K562 (cell line): ENCODE measurements at regions not wholly inside any gene's neighbourhood (a gene's known extent, or its start where the extent isn't known, plus 50 kb on each side); places are given as distances from the start of the nearest gene placed in this dataset.

Experiments
- ATAC-seq: fragments of 200-7000 bp; cut with Tn5 transposase; 3 replicates; pipeline ENCODE4 v1.9.1; 2020; ENCODE audit warnings: moderate library complexity
- BruUV-seq: library from RNA; stranded (reverse); fragments of 400-500 nt; replicated peaks from 2 replicates; lab custom pipeline; 2021; lab: Mats Ljungman, UMichigan
- CTCF ChIA-PET: fragments of 300-600 bp; formaldehyde crosslinking; extraction: SDS; loops from one replicate; lab custom pipeline; 2021; ENCODE audit warnings: low intra/inter-chr PET ratio; lab: Yijun Ruan, JAX
- POLR2A ChIA-PET: fragments of 300-600, 350-650 bp; sonication (Branson Sonifier 250); formaldehyde crosslinking; extraction: SDS; loops from one replicate; lab custom pipeline; 2021; ENCODE audit warnings: antibody characterized with exemption, inconsistent platforms; lab: Yijun Ruan, JAX
- DNase-seq, 4 experiments: peaks; one replicate each; pipeline versions ENCODE4 v3.0.0 to v3.0.0-alpha.2; 2011 to 2018; ENCODE audit warnings: low spot score in 3 of 4, mixed read lengths in 3 of 4; ENCODE audit errors: extremely low read depth in 1 of 4
- FAIRE-seq: peaks from 2 replicates; lab custom pipeline; 2011; peaks lifted over from hg19 to GRCh38; lab: Jason Lieb, UNC
- H2AFZ ChIP-seq: 2 replicates; pipeline ENCODE4 v1.6.0; 2011; ENCODE audit warnings: low read depth, low read length, control low read depth, inconsistent platforms
- H3K27ac ChIP-seq: fragments of 200-600 bp; 3 replicates; pipeline ENCODE4 v1.8.0; 2011; ENCODE audit warnings: low read depth, mild to moderate bottlenecking, control low read depth, inconsistent platforms, low read length, moderate library complexity, mixed read lengths; ENCODE audit errors: extremely low read depth
- H3K27me3 ChIP-seq, 2 experiments: fragments of 300-600 bp in 1 of 2; 2 replicates in 1 of 2; 3 replicates in 1 of 2; pipeline versions ENCODE4 v1.6.0 to v1.8.0; 2011; ENCODE audit warnings: inconsistent platforms in 2 of 2, low read length in 2 of 2, mild to moderate bottlenecking in 1 of 2, mixed read lengths in 1 of 2, moderate library complexity in 1 of 2; ENCODE audit not compliant: control insufficient read depth in 2 of 2, insufficient read depth in 2 of 2
- H3K36me3 ChIP-seq: fragments of 300-600 bp; 3 replicates; pipeline ENCODE4 v1.8.0; 2011; ENCODE audit warnings: mild to moderate bottlenecking, low read length, inconsistent platforms; ENCODE audit not compliant: control insufficient read depth, insufficient read depth
- H3K4me1 ChIP-seq, 2 experiments: fragments of 200-600 bp in 1 of 2; replicated peaks in 1 of 2; 2 replicates in 1 of 2; 3 replicates in 1 of 2; pipeline versions ENCODE4 v1.5.1 to v1.8.0; 2011; ENCODE audit warnings: inconsistent platforms in 2 of 2, low read length in 2 of 2, mild to moderate bottlenecking in 1 of 2, mixed read lengths in 1 of 2, moderate library complexity in 1 of 2; ENCODE audit not compliant: control insufficient read depth in 2 of 2, insufficient read depth in 2 of 2
- H3K4me2 ChIP-seq: 2 replicates; pipeline ENCODE4 v1.6.1; 2011; ENCODE audit warnings: low read length, control low read depth, inconsistent platforms, mixed read lengths; ENCODE audit not compliant: insufficient read depth
- H3K4me3 ChIP-seq: fragments of 200-600 bp; sonication (generic), shearing (Covaris generic); 2 replicates; pipeline ENCODE4 v1.5.1; 2016; ENCODE audit warnings: control low read depth, inconsistent platforms
- H3K79me2 ChIP-seq: fragments of 200-600 bp; 3 replicates; pipeline ENCODE4 v1.8.0; 2011; ENCODE audit warnings: low read length, inconsistent platforms; ENCODE audit not compliant: control insufficient read depth, insufficient read depth
- H3K9ac ChIP-seq, 2 experiments: 2 replicates each; pipeline versions ENCODE4 v1.6.0 to v1.6.1; 2011; ENCODE audit warnings: low read depth in 2 of 2, low read length in 2 of 2, control low read depth in 1 of 2, inconsistent platforms in 1 of 2, mild to moderate bottlenecking in 1 of 2, mixed read lengths in 1 of 2; ENCODE audit not compliant: insufficient read depth in 1 of 2
- H3K9me1 ChIP-seq: one replicate; pipeline ENCODE4 v1.6.0; 2011; ENCODE audit warnings: inconsistent platforms, mild to moderate bottlenecking, low read length, moderate library complexity; ENCODE audit not compliant: control insufficient read depth, insufficient read depth
- H3K9me3 ChIP-seq: replicated peaks from 2 replicates; pipeline ENCODE4 v1.5.1; 2011; ENCODE audit warnings: low read depth, low read length, inconsistent platforms; ENCODE audit not compliant: control insufficient read depth, insufficient read depth
- H4K20me1 ChIP-seq: replicated peaks from 2 replicates; pipeline ENCODE4 v1.6.1; 2011; ENCODE audit warnings: low read length, inconsistent platforms, mixed read lengths; ENCODE audit not compliant: control insufficient read depth, insufficient read depth
- CCAR2 ChIP-seq: fragments of 200-400 bp; formaldehyde crosslinking; IDR thresholded peaks from 2 replicates; pipeline ENCODE4 v1.6.1; 2017; ENCODE audit warnings: mild to moderate bottlenecking, low read depth, low read length
- NCOA1 ChIP-seq: fragments of 450-650 bp; IDR thresholded peaks from 2 replicates; pipeline ENCODE4 v1.6.1; 2016; ENCODE audit warnings: low read depth
- RBFOX2 ChIP-seq: fragments of 200-400 bp; formaldehyde crosslinking; IDR thresholded peaks from 2 replicates; pipeline ENCODE4 v1.6.1; 2017; ENCODE audit warnings: low read depth, mild to moderate bottlenecking, low read length, moderate library complexity
- VEZF1 ChIP-seq: fragments of 200-800 bp; sonication (Bioruptor generic); IDR thresholded peaks from 2 replicates; pipeline ENCODE4 v1.6.1; 2017; ENCODE audit warnings: missing genetic modification characterization, missing compliant biosample characterization
- ZSCAN29 ChIP-seq: fragments of 450-650 bp; IDR thresholded peaks from 2 replicates; pipeline ENCODE4 v1.6.1; 2017
- WGBS: fragments of 100-300 bp; shearing (Covaris generic); methylation state at CpG from one replicate; pipeline ENCODE4 v1.1.6; 2016; ENCODE audit warnings: low coverage, mixed read lengths; ENCODE audit not compliant: insufficient coverage; ENCODE audit errors: missing lambda C conversion rate; 5-methylcytosine and 5-hydroxymethylcytosine counted together
- in situ Hi-C: fragments of 300-500 bp; cut with MboI; formaldehyde crosslinking; loops from 4 replicates; pipeline ENCODE4 v1.15.0; 2018; ENCODE audit warnings: inconsistent platforms, mixed read lengths
- intact Hi-C: fragments of 100-400 bp; cut with micrococcal nuclease; formaldehyde crosslinking; loops from 2 replicates; pipeline ENCODE4 v1.14.2; 2022

- DNase-seq (no peak), ATAC-seq (no peak), FAIRE-seq (no peak)
- Histone ChIP-seq H3K79me2 (no peaks in the 10 kb centered on the region), H3K27me3 (no peaks in the 10 kb centered on the region; a peak in 1 of 5 replicates), H3K27ac (no peak overlapping the region), H3K36me3 (no peaks in the 10 kb centered on the region), H4K20me1 (no peaks in the 10 kb centered on the region), H3K9ac (peak overlapping the region in 1 of 2 experiments; percentile 85; a peak in 2 of 4 replicates), H2AFZ (peak overlapping the region; percentile 27; the same call in 1 of the 2 replicates), H3K9me3 (no peaks in the 10 kb centered on the region), H3K4me2 (no peak overlapping the region), H3K4me1 (peaks cover 30 to 43% of the 10 kb centered on the region in 2 experiments), H3K4me3 (no peak overlapping the region), H3K9me1 (no peaks in the 10 kb centered on the region)
- WGBS: 36% methylated on average over 18 of the region's 29 CpGs
- TF ChIP-seq ZSCAN29: no peak
- 0 out of 2 replicates have a peak, but pooled peaks have one; percentile 22 for TF ChIP-seq RBFOX2
- 0 out of 2 replicates have a peak, but pooled peaks have one; percentile 24 for TF ChIP-seq VEZF1
- no peak for TF ChIP-seq CCAR2
- TF ChIP-seq NCOA1: no peak
- no TSS peak for BruUV-seq
- in situ Hi-C loops: loop anchor here (5.0 kb wide), 1 partner anchor 42 kb away; no protein-coding TSS in a partner anchor
- CTCF ChIA-PET: no interaction called here
- POLR2A ChIA-PET: interaction anchor here (0.7 to 1.5 kb wide), 6 partner anchors 9 to 293 kb away, joined by 3 to 7 read pairs (median 4); no protein-coding TSS in a partner anchor
- intact Hi-C loops: no loop called here
Measured at GRCh38 chr9:129458663-129459546, 162.0 kb downstream of the C9orf50 start.
